ENCODE measurements at regions not wholly inside any gene's neighbourhood (a gene's known extent, or its start where the extent isn't known, plus 50 kb on each side); places are given as distances from the start of the nearest gene placed in this dataset.

DNA sequence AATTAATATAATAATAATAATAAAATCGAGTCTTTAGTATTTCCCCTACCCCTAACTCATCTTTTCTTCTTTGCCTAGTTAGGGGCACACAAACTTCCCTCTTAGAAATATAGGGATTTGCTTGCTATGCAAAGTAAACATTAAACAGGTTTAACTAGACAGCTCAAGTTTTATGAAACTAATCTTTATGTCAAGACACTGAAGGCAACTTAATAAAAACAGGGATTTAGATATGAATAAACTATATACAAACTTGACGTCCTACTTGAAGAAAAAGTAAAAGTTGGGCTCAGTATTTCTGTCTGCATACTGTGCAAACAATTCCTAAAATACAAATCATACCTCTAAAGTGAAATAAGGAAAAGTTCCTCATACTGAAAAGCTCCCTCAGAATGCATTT is 52.1 kb upstream of the CAV2 start:
- no peak overlapping the region for H2BK5ac ChIP-seq (ENCODE audit: insufficient read length, low read length)
- H4K8ac ChIP-seq (replicated peaks; ENCODE audit: insufficient read length, low read depth, low read length) = no peak overlapping the region
- no peak overlapping the region for H3K4me3 Mint-ChIP-seq
- H3K27me3 ChIP-seq (ENCODE audit: insufficient read depth, low read length) = no peaks in the 10 kb centered on the region
- no peak for TF ChIP-seq CTCF (conservative IDR thresholded peaks at IDR 0.05)
- H3K9me3 ChIP-seq (ENCODE audit: control insufficient read depth, low read depth, low read length) = no peaks in the 10 kb centered on the region
- peaks cover 0 to 5% of the 10 kb centered on the region in 2 experiments; a peak in 1 of 4 replicates for H3K4me1 Mint-ChIP-seq
- no peak overlapping the region for H3K27ac Mint-ChIP-seq
- H3K9ac ChIP-seq (ENCODE audit: extremely low read depth, insufficient read length, low read length) = no peak overlapping the region
- no peak overlapping the region for H3K4ac ChIP-seq (ENCODE audit: low read depth, low read length)
- no peaks in the 10 kb centered on the region for H3K27me3 Mint-ChIP-seq (ENCODE audit: low read depth)
- H3K9me3 Mint-ChIP-seq = no peaks in the 10 kb centered on the region
- no CpG with 5 or more reads among the region's 2 CpGs for WGBS (ENCODE audit: extremely low coverage, insufficient read length, low lambda C conversion rate)
- no peak overlapping the region for H4K5ac ChIP-seq (ENCODE audit: insufficient read length, low read depth, low read length)
- H3K27ac ChIP-seq (ENCODE audit: insufficient read length, low read depth, low read length) = no peak overlapping the region
- H2BK20ac ChIP-seq (ENCODE audit: low read depth, low read length, poor library complexity, severe bottlenecking) = no peak overlapping the region
- no peak overlapping the region for H3K14ac ChIP-seq (ENCODE audit: insufficient read depth, low read length)
- H3K79me1 ChIP-seq (ENCODE audit: insufficient read depth, low read depth, low read length, poor library complexity, severe bottlenecking) = no peaks in the 10 kb centered on the region
- H2BK12ac ChIP-seq (ENCODE audit: insufficient read length, low read depth, low read length) = no peak overlapping the region
- H3K4me1 ChIP-seq (ENCODE audit: insufficient read depth, low read length) = no peaks in the 10 kb centered on the region
- no peak overlapping the region for H3T11ph ChIP-seq (ENCODE audit: low read length)
- H3K18ac ChIP-seq (ENCODE audit: insufficient read length, low read depth, low read length) = no peak overlapping the region
- H2AFZ ChIP-seq (ENCODE audit: low read length) = no peak overlapping the region
- no peak overlapping the region for H4K91ac ChIP-seq (ENCODE audit: insufficient read length, low read depth, low read length)
- no peaks in the 10 kb centered on the region for H3K23me2 ChIP-seq (ENCODE audit: insufficient read length, low read depth, low read length, poor library complexity, severe bottlenecking)
- H3K36me3 Mint-ChIP-seq (ENCODE audit: insufficient read depth in 1 of 3, low read depth in 3 of 3) = no peaks in the 10 kb centered on the region
- no peak for DNase-seq
- no peak overlapping the region for H2BK120ac ChIP-seq (ENCODE audit: low read depth, low read length, poor library complexity, severe bottlenecking)
- no peaks in the 10 kb centered on the region for H4K20me1 ChIP-seq (ENCODE audit: control insufficient read depth, insufficient read depth, insufficient read length)
- no peaks in the 10 kb centered on the region for H3K79me2 ChIP-seq (ENCODE audit: insufficient read depth, low read length)
- no peak overlapping the region for H3K56ac ChIP-seq (ENCODE audit: insufficient read length, low read depth, low read length)
- H3K4me2 ChIP-seq (ENCODE audit: insufficient read depth, insufficient read length, low read length) = no peak overlapping the region
- no peak overlapping the region for H2BK15ac ChIP-seq (ENCODE audit: low read depth, low read length)
- H2AK5ac ChIP-seq (ENCODE audit: insufficient read length, low read length) = no peak overlapping the region
- H3K23ac ChIP-seq (ENCODE audit: insufficient read length, low read depth, low read length) = no peak overlapping the region

Measured in H9 (cell line).